Erythroblast (primary cell): ENCODE measurements at regions not wholly inside any gene's neighbourhood (a gene's known extent, or its start where the extent isn't known, plus 50 kb on each side); places are given as distances from the start of the nearest gene placed in this dataset.

Experiments used
- GATA1 ChIP-seq: IDR thresholded peaks from 2 replicates; pipeline ENCODE4 v1.6.1; 2011; ENCODE audit warnings: low read depth, mild to moderate bottlenecking, control low read depth, low read length, moderate library complexity
- POLR2A ChIP-seq: IDR thresholded peaks from 2 replicates; pipeline ENCODE4 v1.6.1; 2011; ENCODE audit warnings: mild to moderate bottlenecking, low read length

DNA sequence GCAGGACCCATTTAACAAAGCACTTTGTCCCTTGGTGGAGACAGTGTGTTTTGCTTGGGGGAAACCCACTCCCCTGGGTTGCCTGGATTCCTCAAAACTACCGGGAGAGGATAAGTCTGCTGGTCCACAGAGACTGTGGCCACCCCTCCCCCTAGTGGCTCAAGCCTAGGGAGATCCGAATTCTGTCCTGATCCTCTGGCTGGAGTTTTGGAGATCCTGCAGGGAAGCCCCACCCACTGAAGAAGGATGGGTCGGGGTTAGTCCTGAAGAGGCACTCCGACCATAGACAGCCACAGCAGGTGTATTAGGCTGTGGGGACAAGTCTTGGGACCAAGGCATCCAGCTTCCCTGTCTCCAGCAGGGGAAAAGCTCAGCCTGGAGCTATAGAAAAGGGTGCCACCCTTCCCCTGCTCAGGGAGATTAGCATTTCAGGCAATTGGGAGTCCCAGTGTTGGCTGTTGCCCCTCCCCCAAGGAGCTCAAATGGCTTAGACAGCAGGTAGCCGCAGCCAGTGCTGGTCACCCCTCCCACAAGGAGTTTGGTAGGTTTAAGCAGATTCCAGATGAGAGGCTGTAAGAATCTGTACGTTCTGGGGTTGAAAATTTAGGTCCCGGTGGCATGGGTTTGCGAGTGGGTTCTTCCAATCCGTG lies 750.0 kb downstream of the TBC1D32 start:
- TF ChIP-seq POLR2A (no peak), GATA1 (no peak)
